ENCODE measurements at regions not wholly inside any gene's neighbourhood (a gene's known extent, or its start where the extent isn't known, plus 50 kb on each side); places are given as distances from the start of the nearest gene placed in this dataset.

- peaks cover 29% of the 10 kb centered on the region for H3K4me1 ChIP-seq (ENCODE audit: insufficient read depth, low read length, severe bottlenecking)
- H3K4me3 ChIP-seq (ENCODE audit: low read depth, low read length, poor library complexity, severe bottlenecking): no peak overlapping the region
- H3K27me3 ChIP-seq (ENCODE audit: insufficient read depth, low read length): no peaks in the 10 kb centered on the region
- no peak overlapping the region for H3K9ac ChIP-seq (ENCODE audit: low read length)
- no peaks in the 10 kb centered on the region for H3K36me3 ChIP-seq (ENCODE audit: insufficient read depth, low read length)
- TF ChIP-seq, protein P1, sequence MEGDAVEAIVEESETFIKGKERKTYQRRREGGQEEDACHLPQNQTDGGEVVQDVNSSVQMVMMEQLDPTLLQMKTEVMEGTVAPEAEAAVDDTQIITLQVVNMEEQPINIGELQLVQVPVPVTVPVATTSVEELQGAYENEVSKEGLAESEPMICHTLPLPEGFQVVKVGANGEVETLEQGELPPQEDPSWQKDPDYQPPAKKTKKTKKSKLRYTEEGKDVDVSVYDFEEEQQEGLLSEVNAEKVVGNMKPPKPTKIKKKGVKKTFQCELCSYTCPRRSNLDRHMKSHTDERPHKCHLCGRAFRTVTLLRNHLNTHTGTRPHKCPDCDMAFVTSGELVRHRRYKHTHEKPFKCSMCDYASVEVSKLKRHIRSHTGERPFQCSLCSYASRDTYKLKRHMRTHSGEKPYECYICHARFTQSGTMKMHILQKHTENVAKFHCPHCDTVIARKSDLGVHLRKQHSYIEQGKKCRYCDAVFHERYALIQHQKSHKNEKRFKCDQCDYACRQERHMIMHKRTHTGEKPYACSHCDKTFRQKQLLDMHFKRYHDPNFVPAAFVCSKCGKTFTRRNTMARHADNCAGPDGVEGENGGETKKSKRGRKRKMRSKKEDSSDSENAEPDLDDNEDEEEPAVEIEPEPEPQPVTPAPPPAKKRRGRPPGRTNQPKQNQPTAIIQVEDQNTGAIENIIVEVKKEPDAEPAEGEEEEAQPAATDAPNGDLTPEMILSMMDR (IDR thresholded peaks at IDR 0.05; ENCODE audit: low read length): no peak
- no peak for TF ChIP-seq EZH2 (IDR thresholded peaks at IDR 0.05; ENCODE audit: borderline replicate concordance, low read length)
- no peak overlapping the region for H3K27ac ChIP-seq (ENCODE audit: low read depth, low read length, poor library complexity, severe bottlenecking)
- H2AFZ ChIP-seq (ENCODE audit: low read length): no peak overlapping the region
- H3F3A ChIP-seq (ENCODE audit: insufficient read depth, low read length): no peaks in the 10 kb centered on the region
- no peaks in the 10 kb centered on the region for H3K9me2 ChIP-seq (ENCODE audit: low read depth, low read length)
- H3K4me2 ChIP-seq (ENCODE audit: low read length): no peak overlapping the region
- H3K9me3 ChIP-seq (ENCODE audit: low read length): no peaks in the 10 kb centered on the region
- no peaks in the 10 kb centered on the region for H4K20me1 ChIP-seq (ENCODE audit: insufficient read depth, low read length)
- no peaks in the 10 kb centered on the region for H3K79me2 ChIP-seq (ENCODE audit: insufficient read depth, low read length)
Measured at GRCh38 chr5:107290780-107291398, 379.8 kb downstream of the EFNA5 start.

DNA sequence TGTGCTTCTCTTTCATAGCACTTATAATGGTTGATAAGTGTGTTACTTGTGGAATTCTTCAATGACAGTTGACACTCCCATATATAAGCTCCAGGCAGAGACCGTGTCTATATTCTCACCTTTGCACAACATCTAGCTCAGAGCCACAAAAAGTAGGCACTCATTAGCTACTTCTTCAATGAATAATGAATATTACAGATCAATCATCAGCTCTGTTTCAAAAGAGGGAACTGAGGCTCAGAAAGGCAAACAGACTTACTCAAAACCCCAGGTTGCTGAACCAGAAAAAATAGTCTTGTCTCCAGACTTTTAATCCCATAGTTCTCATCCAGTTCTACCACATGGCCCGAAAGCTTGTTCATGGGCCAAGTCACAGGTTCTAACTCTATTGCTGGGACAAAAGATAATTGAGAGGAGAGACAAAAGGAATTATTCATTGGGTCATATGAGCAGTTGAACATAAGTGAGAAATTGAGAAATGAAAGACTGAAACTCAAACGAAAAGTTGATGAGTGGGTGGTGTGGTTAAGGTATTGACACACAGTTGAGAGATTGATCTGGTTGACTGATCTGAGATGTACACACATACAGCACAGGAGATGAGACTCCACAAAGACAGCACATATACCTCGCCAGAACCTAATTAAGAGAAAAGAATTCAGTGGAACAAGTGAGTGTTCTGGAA is 381.6 kb downstream of the EFNA5 start:
- H3K79me2 ChIP-seq (ENCODE audit: insufficient read depth, low read length): no peaks in the 10 kb centered on the region
- H3K4me2 ChIP-seq (ENCODE audit: low read length): no peak overlapping the region
- no peaks in the 10 kb centered on the region for H3K9me3 ChIP-seq (ENCODE audit: low read length)

DNA sequence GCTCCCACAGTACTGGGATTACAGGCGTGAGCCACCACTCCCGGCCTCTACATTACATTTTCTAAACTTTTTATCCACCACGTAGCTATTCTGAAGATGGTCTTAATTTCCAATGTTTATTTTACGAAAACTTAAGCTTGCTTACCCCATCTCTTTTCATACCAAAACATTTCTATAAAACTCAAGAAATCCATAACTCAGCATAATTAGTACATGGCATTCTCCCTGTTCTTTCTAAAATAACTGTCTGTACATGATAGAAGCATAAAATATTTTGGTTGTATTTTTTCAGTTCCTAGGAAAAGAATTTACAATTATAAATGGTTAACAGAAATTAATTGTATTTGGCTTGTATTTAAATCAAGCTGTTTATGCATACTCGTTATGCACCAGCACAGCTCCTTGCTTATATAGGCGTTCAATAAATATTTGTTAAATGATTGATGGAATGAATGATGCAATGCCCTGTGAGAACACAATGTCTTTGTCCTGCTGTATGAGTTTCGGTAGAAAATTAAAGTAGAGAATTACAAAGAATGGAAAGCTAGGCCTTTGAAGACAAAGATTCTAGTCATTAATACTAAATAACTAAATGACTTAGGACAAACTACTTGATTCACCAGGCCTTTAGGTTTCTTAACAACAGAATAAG is 384.2 kb downstream of the EFNA5 start:
- Histone ChIP-seq H3K9me2 (ENCODE audit: low read depth, low read length) (no peaks in the 10 kb centered on the region), H3K27ac (ENCODE audit: low read depth, low read length, poor library complexity, severe bottlenecking) (no peak overlapping the region), H3K36me3 (ENCODE audit: insufficient read depth, low read length) (no peaks in the 10 kb centered on the region), H3K27me3 (ENCODE audit: insufficient read depth, low read length) (no peaks in the 10 kb centered on the region), H4K20me1 (ENCODE audit: insufficient read depth, low read length) (no peaks in the 10 kb centered on the region), H3K9me3 (ENCODE audit: low read length) (no peaks in the 10 kb centered on the region), H3K9ac (ENCODE audit: low read length) (no peak overlapping the region), H2AFZ (ENCODE audit: low read length) (no peak overlapping the region), H3K4me2 (ENCODE audit: low read length) (no peak overlapping the region), H3K79me2 (ENCODE audit: insufficient read depth, low read length) (no peaks in the 10 kb centered on the region), H3F3A (ENCODE audit: insufficient read depth, low read length) (no peaks in the 10 kb centered on the region), H3K4me3 (ENCODE audit: low read depth, low read length, poor library complexity, severe bottlenecking) (no peak overlapping the region), H3K4me1 (ENCODE audit: insufficient read depth, low read length, severe bottlenecking) (no peaks in the 10 kb centered on the region)
- TF ChIP-seq EZH2 (IDR thresholded peaks at IDR 0.05; ENCODE audit: borderline replicate concordance, low read length): no peak

More for the DNA sequence above, 381.6 kb downstream of the EFNA5 start:
- no peaks in the 10 kb centered on the region for H4K20me1 ChIP-seq (ENCODE audit: insufficient read depth, low read length)
- TF ChIP-seq EZH2 (IDR thresholded peaks at IDR 0.05; ENCODE audit: borderline replicate concordance, low read length): no peak
- TF ChIP-seq, protein P1 (IDR thresholded peaks at IDR 0.05; ENCODE audit: low read length): no peak
- H3K4me1 ChIP-seq (ENCODE audit: insufficient read depth, low read length, severe bottlenecking): peaks cover 12% of the 10 kb centered on the region
- no peaks in the 10 kb centered on the region for H3K27me3 ChIP-seq (ENCODE audit: insufficient read depth, low read length)
- H3K4me3 ChIP-seq (ENCODE audit: low read depth, low read length, poor library complexity, severe bottlenecking): no peak overlapping the region
- H2AFZ ChIP-seq (ENCODE audit: low read length): no peak overlapping the region
- no peak overlapping the region for H3K9ac ChIP-seq (ENCODE audit: low read length)
- H3K27ac ChIP-seq (ENCODE audit: low read depth, low read length, poor library complexity, severe bottlenecking): no peak overlapping the region
- H3K9me2 ChIP-seq (ENCODE audit: low read depth, low read length): no peaks in the 10 kb centered on the region
- no peaks in the 10 kb centered on the region for H3F3A ChIP-seq (ENCODE audit: insufficient read depth, low read length)
- H3K36me3 ChIP-seq (ENCODE audit: insufficient read depth, low read length): no peaks in the 10 kb centered on the region
